DOHH2 (cell line): ENCODE measurements at regions not wholly inside any gene's neighbourhood (a gene's known extent, or its start where the extent isn't known, plus 50 kb on each side); places are given as distances from the start of the nearest gene placed in this dataset.

Source experiments
- H3F3A ChIP-seq: fragments of 200-600 bp; sonication (generic), shearing (Covaris generic); 2 replicates; pipeline ENCODE4 v1.6.0; 2016; ENCODE audit warnings: antibody characterized with exemption, mild to moderate bottlenecking; ENCODE audit not compliant: control insufficient read depth, insufficient read depth
- H3K27ac ChIP-seq: fragments of 200-600 bp; sonication (generic); 2 replicates; pipeline ENCODE4 v1.5.1; 2014; ENCODE audit warnings: low read depth, mild to moderate bottlenecking, low read length, moderate library complexity
- H3K27me3 ChIP-seq: fragments of 200-600 bp; sonication (generic); 2 replicates; pipeline ENCODE4 v1.6.1; 2014; ENCODE audit warnings: mild to moderate bottlenecking, low read length, mixed read lengths; ENCODE audit not compliant: control insufficient read depth
- H3K36me3 ChIP-seq: fragments of 200-600 bp; sonication (generic); 2 replicates; pipeline ENCODE4 v1.6.1; 2014; ENCODE audit warnings: mild to moderate bottlenecking, low read length, moderate library complexity, mixed read lengths; ENCODE audit not compliant: control insufficient read depth
- H3K4me1 ChIP-seq: fragments of 200-600 bp; sonication (generic); 2 replicates; pipeline ENCODE4 v1.6.1; 2014; ENCODE audit warnings: mild to moderate bottlenecking, low read length, mixed read lengths; ENCODE audit not compliant: control insufficient read depth
- H3K4me2 ChIP-seq: fragments of 200-600 bp; sonication (generic); 2 replicates; pipeline ENCODE4 v1.6.0; 2014; ENCODE audit warnings: mild to moderate bottlenecking, low read length, moderate library complexity
- H3K4me3 ChIP-seq: fragments of 200-600 bp; sonication (generic); 2 replicates; pipeline ENCODE4 v1.5.1; 2014; ENCODE audit warnings: mild to moderate bottlenecking, low read length, mixed read lengths
- H3K79me2 ChIP-seq: fragments of 200-600 bp; sonication (generic); 2 replicates; pipeline ENCODE4 v1.6.1; 2014; ENCODE audit warnings: mild to moderate bottlenecking, low read length, mixed read lengths; ENCODE audit not compliant: control insufficient read depth
- H3K9me2 ChIP-seq: fragments of 200-600 bp; sonication (generic); replicated peaks from 2 replicates; pipeline ENCODE4 v1.6.1; 2014; ENCODE audit warnings: mild to moderate bottlenecking, low read length, mixed read lengths; ENCODE audit not compliant: control insufficient read depth
- H3K9me3 ChIP-seq: fragments of 200-600 bp; sonication (generic); 2 replicates; pipeline ENCODE4 v1.6.1; 2014; ENCODE audit warnings: antibody characterized with exemption, low read length, mixed read lengths; ENCODE audit not compliant: control insufficient read depth, insufficient read depth
- H4K20me1 ChIP-seq: fragments of 200-600 bp; sonication (generic); 2 replicates; pipeline ENCODE4 v1.6.0; 2014; ENCODE audit warnings: low read depth, mild to moderate bottlenecking, antibody characterized with exemption, low read length, moderate library complexity; ENCODE audit not compliant: control insufficient read depth, insufficient read depth
- EZH2phosphoT487 ChIP-seq: fragments of 200-600 bp; sonication (generic); IDR thresholded peaks from 2 replicates; pipeline ENCODE4 v1.6.1; 2017; ENCODE audit warnings: borderline replicate concordance, mild to moderate bottlenecking, antibody characterized with exemption, low read length, moderate library complexity, mixed read lengths
- TF ChIP-seq, protein P1 (sequence below): fragments of 200-600 bp; sonication (generic); IDR thresholded peaks from one replicate; pipeline ENCODE4 v1.5.1; 2014; ENCODE audit warnings: antibody characterized with exemption, mild to moderate bottlenecking, low read depth, low read length; ENCODE audit not compliant: poor library complexity, severe bottlenecking

GRCh38 chr7:45408409-45408737, 165.8 kb upstream of the ADCY1 start:
- no peaks in the 10 kb centered on the region for H4K20me1 ChIP-seq
- no peak overlapping the region for H3K27ac ChIP-seq
- H3K27me3 ChIP-seq, result no peaks in the 10 kb centered on the region
- H3F3A ChIP-seq, result no peaks in the 10 kb centered on the region
- no peaks in the 10 kb centered on the region for H3K36me3 ChIP-seq
- H3K9me2 ChIP-seq, result no peaks in the 10 kb centered on the region
- no peaks in the 10 kb centered on the region for H3K9me3 ChIP-seq
- TF ChIP-seq EZH2phosphoT487, result no peak
- TF ChIP-seq, protein P1, sequence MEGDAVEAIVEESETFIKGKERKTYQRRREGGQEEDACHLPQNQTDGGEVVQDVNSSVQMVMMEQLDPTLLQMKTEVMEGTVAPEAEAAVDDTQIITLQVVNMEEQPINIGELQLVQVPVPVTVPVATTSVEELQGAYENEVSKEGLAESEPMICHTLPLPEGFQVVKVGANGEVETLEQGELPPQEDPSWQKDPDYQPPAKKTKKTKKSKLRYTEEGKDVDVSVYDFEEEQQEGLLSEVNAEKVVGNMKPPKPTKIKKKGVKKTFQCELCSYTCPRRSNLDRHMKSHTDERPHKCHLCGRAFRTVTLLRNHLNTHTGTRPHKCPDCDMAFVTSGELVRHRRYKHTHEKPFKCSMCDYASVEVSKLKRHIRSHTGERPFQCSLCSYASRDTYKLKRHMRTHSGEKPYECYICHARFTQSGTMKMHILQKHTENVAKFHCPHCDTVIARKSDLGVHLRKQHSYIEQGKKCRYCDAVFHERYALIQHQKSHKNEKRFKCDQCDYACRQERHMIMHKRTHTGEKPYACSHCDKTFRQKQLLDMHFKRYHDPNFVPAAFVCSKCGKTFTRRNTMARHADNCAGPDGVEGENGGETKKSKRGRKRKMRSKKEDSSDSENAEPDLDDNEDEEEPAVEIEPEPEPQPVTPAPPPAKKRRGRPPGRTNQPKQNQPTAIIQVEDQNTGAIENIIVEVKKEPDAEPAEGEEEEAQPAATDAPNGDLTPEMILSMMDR, result no peak
- no peak overlapping the region for H3K4me3 ChIP-seq
- no peak overlapping the region for H3K4me2 ChIP-seq
- H3K4me1 ChIP-seq, result no peaks in the 10 kb centered on the region
- no peaks in the 10 kb centered on the region for H3K79me2 ChIP-seq

DNA sequence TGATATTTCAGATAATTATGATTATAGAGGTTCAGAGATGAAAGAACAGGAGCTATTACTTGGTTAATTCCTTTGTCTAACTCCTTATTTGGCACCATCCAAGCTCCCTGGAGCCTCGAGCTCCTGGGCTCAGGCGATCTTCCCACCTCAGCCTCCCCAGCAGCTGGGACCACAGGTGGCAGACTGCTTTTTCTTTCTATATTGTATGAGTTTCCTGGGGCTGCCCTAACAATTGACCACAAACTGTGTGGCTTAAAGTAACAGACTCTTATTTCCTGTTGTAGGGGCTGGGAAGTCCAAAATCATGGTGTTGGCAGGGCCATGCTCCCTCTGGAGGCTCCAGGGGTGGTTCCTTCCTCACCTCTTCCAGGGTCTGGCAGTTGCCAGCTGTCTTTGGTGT, 163.3 kb upstream of the ADCY1 start:
- no peak overlapping the region for H3K4me3 ChIP-seq
- H3K27ac ChIP-seq, result no peak overlapping the region
- no peak for TF ChIP-seq EZH2phosphoT487
- TF ChIP-seq, protein P1, result no peak

DNA sequence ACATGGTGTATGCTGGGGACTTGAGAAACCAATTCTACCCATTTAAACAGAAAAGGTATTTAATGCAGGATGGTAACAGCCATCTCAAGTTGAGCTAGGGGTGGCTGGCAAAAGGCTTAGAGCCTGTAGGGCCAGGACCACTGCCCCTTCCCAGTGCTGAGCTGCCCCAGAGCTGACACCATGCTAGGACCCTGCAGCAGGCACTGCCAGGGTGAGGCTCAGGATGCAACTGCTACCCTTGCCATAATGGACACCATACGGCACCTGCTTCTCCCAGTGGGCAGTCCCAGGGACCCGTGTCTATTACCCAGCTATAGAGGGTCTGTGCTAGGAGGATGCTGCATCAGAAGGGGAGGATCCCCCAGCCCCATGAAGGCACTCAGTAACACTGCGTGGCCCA, 160.7 kb upstream of the ADCY1 start:
- Histone ChIP-seq H3K27me3 (no peaks in the 10 kb centered on the region), H3K4me1 (no peaks in the 10 kb centered on the region), H3K79me2 (no peaks in the 10 kb centered on the region), H3K36me3 (no peaks in the 10 kb centered on the region), H3K4me3 (no peak overlapping the region), H4K20me1 (no peaks in the 10 kb centered on the region), H3K4me2 (no peak overlapping the region), H3K9me3 (no peaks in the 10 kb centered on the region), H3F3A (no peaks in the 10 kb centered on the region), H3K27ac (no peak overlapping the region), H3K9me2 (no peaks in the 10 kb centered on the region)
- TF ChIP-seq, protein P1, result no peak
- TF ChIP-seq EZH2phosphoT487, result no peak

More for the DNA sequence above, 163.3 kb upstream of the ADCY1 start:
- Histone ChIP-seq H3K9me3 (no peaks in the 10 kb centered on the region), H3K9me2 (no peaks in the 10 kb centered on the region), H3K36me3 (no peaks in the 10 kb centered on the region), H3K27me3 (no peaks in the 10 kb centered on the region), H4K20me1 (no peaks in the 10 kb centered on the region), H3K79me2 (no peaks in the 10 kb centered on the region), H3F3A (no peaks in the 10 kb centered on the region), H3K4me2 (no peak overlapping the region), H3K4me1 (no peaks in the 10 kb centered on the region)

GRCh38 chr7:45414226-45414625, 159.9 kb upstream of the ADCY1 start:
- TF ChIP-seq EZH2phosphoT487, result no peak
- TF ChIP-seq, protein P1, result no peak
- Histone ChIP-seq H4K20me1 (no peaks in the 10 kb centered on the region), H3K4me1 (no peaks in the 10 kb centered on the region), H3K9me2 (no peaks in the 10 kb centered on the region), H3K36me3 (no peaks in the 10 kb centered on the region), H3K4me3 (no peak overlapping the region), H3K79me2 (no peaks in the 10 kb centered on the region), H3K9me3 (no peaks in the 10 kb centered on the region), H3F3A (no peaks in the 10 kb centered on the region), H3K4me2 (no peak overlapping the region), H3K27me3 (no peaks in the 10 kb centered on the region), H3K27ac (no peak overlapping the region)
